ENCODE measurements at regions not wholly inside any gene's neighbourhood (a gene's known extent, or its start where the extent isn't known, plus 50 kb on each side); places are given as distances from the start of the nearest gene placed in this dataset.
A peak's percentile ranks its signal among the peaks of the same experiment; 100 is the strongest.
"Not testable (repeated sequence)": the region's sequence is repeated elsewhere in the genome, so short reads cannot be mapped to it uniquely, and the experiment has no call there.

- no peak for DNase-seq
These were observed 165.9 kb upstream of the ARHGAP5 start for GRCh38 chr14:31911160-31911559.

- no peak for DNase-seq
These were observed 163.7 kb upstream of the ARHGAP5 start for GRCh38 chr14:31913370-31913769.

GRCh38 chr14:31918289-31918688 is 158.8 kb upstream of the ARHGAP5 start:
- DNase-seq: not testable (repeated sequence)

GRCh38 chr14:31920001-31920400 is 157.1 kb upstream of the ARHGAP5 start:
- DNase-seq: no peak

- DNase-seq: no peak
These were observed 156.0 kb upstream of the ARHGAP5 start for GRCh38 chr14:31920989-31921650.

GRCh38 chr14:31921721-31922120 is 155.4 kb upstream of the ARHGAP5 start:
- DNase-seq: no peak

- peak; percentile 43 for DNase-seq
These were observed 151.0 kb upstream of the ARHGAP5 start for GRCh38 chr14:31926123-31926522.

GRCh38 chr14:31926652-31927347 is 150.3 kb upstream of the ARHGAP5 start:
- DNase-seq: peak; percentile 42

GRCh38 chr14:31927348-31927832 is 149.7 kb upstream of the ARHGAP5 start:
- peak; percentile 89 for DNase-seq

- no peak for DNase-seq
These were observed 147.0 kb upstream of the ARHGAP5 start for GRCh38 chr14:31930070-31930469.

GRCh38 chr14:31930493-31931240 is 146.4 kb upstream of the ARHGAP5 start:
- no peak for DNase-seq

GRCh38 chr14:31932675-31933074 is 144.4 kb upstream of the ARHGAP5 start:
- no peak for DNase-seq

GRCh38 chr14:31933716-31934115 is 143.4 kb upstream of the ARHGAP5 start:
- DNase-seq: no peak

- DNase-seq: peak; percentile 85
These were observed 142.3 kb upstream of the ARHGAP5 start for GRCh38 chr14:31934767-31935266.

- DNase-seq: no peak
These were observed 141.7 kb upstream of the ARHGAP5 start for GRCh38 chr14:31935391-31935790.

- no peak for DNase-seq
These were observed 141.0 kb upstream of the ARHGAP5 start for GRCh38 chr14:31936115-31936514.

- no peak for DNase-seq
These were observed 139.3 kb upstream of the ARHGAP5 start for GRCh38 chr14:31937730-31938346.

- DNase-seq: no peak
These were observed 137.2 kb upstream of the ARHGAP5 start for GRCh38 chr14:31939934-31940333.

- no peak for DNase-seq
These were observed 135.6 kb upstream of the ARHGAP5 start for GRCh38 chr14:31941487-31941886.

GRCh38 chr14:31942166-31942841 is 134.8 kb upstream of the ARHGAP5 start:
- no peak for DNase-seq

- peak; percentile 50 for DNase-seq
These were observed 133.8 kb upstream of the ARHGAP5 start for GRCh38 chr14:31943217-31943799.

GRCh38 chr14:31943861-31944255 is 133.2 kb upstream of the ARHGAP5 start:
- no peak for DNase-seq
